Esophagus muscularis mucosa (tissue), 3 donors: ENCODE measurements at regions not wholly inside any gene's neighbourhood (a gene's known extent, or its start where the extent isn't known, plus 50 kb on each side); places are given as distances from the start of the nearest gene placed in this dataset.

Source experiments
- CTCF ChIP-seq, 3 experiments: fragments of 200-600 bp in 2 of 3; fragments of 450-650 bp in 1 of 3; sonication (generic) in 2 of 3; IDR thresholded peaks; one replicate each; pipeline ENCODE4 v1.5.1; 2017 to 2019; ENCODE audit warnings: antibody characterized with exemption in 3 of 3, mild to moderate bottlenecking in 2 of 3, moderate library complexity in 1 of 3
- POLR2A ChIP-seq: fragments of 450-650 bp; IDR thresholded peaks from one replicate; pipeline ENCODE4 v1.6.1; 2017; ENCODE audit warnings: antibody characterized with exemption, moderate library complexity, mild to moderate bottlenecking, low read depth

- no peak for TF ChIP-seq CTCF (IDR thresholded peaks at IDR 0.05)
- no peak for TF ChIP-seq POLR2A
Measured at GRCh38 chr3:110026421-110026820, 689.1 kb upstream of the DPPA4 start.
